Adrenal gland (tissue), 9 donors: ENCODE measurements at regions not wholly inside any gene's neighbourhood (a gene's known extent, or its start where the extent isn't known, plus 50 kb on each side); places are given as distances from the start of the nearest gene placed in this dataset.

Experiments
- DNase-seq, 7 donors: peaks; one replicate each; pipeline ENCODE4 v3.0.0-alpha.2; 2019 to 2020
- H3K27ac ChIP-seq, 5 donors: fragments of 200-600 bp; sonication (generic) in 4 of 5; 1 replicate in 3 of 5; 2 replicates in 2 of 5; pipeline versions ENCODE4 v1.5.1 to v1.8.0; 2016 to 2020; ENCODE audit warnings: mild to moderate bottlenecking in 1 of 5
- H3K27me3 ChIP-seq: fragments of 200-600 bp; 2 replicates; pipeline ENCODE4 v1.8.0; 2021
- H3K36me3 ChIP-seq, 2 donors: fragments of 200-600 bp; replicated peaks in 1 of 2; 1 replicate in 1 of 2; 2 replicates in 1 of 2; pipeline versions ENCODE4 v1.5.1 to v1.8.0; 2018 to 2022
- H3K4me1 ChIP-seq, 2 donors: fragments of 200-600 bp; replicated peaks in 1 of 2; 1 replicate in 1 of 2; 2 replicates in 1 of 2; pipeline versions ENCODE4 v1.5.1 to v1.8.0; 2018 to 2021
- H3K4me3 ChIP-seq, 4 donors: fragments of 200-600 bp; sonication (generic) in 3 of 4; one replicate each; pipeline ENCODE4 v1.5.1; 2016 to 2018
- H3K9me3 ChIP-seq, 3 donors: fragments of 200-600 bp; sonication (generic) in 1 of 3; replicated peaks in 1 of 3; 1 replicate in 2 of 3; 2 replicates in 1 of 3; pipeline versions ENCODE4 v1.5.1 to v1.8.0; 2016 to 2021
- POLR2A ChIP-seq, 2 donors: fragments of 450-650 bp; IDR thresholded peaks; one replicate each; pipeline ENCODE4 v1.6.1; 2017; ENCODE audit warnings: antibody characterized with exemption in 2 of 2, mild to moderate bottlenecking in 2 of 2, moderate library complexity in 1 of 2
- WGBS, 4 donors: extraction: QIAGEN DNeasy Blood & Tissue Kit in 2 of 4; methylation state at CpG; one replicate each; pipeline versions ENCODE4 v1.1.5 to v1.1.7; 2013 to 2017; 5-methylcytosine and 5-hydroxymethylcytosine counted together
- intact Hi-C, 2 donors: fragments of 100-400 bp; cut with DNase I; formaldehyde crosslinking; loops; one replicate each; pipeline versions ENCODE4 v1.14.1 to v1.15.0; 2022 to 2023
- TF ChIP-seq, protein P1 (sequence below), 6 experiments: fragments of 450-650 bp in 4 of 6; fragments of 200-600 bp in 2 of 6; sonication (generic) in 1 of 6; IDR thresholded peaks; 1 replicate in 5 of 6; 2 replicates in 1 of 6; pipeline versions ENCODE4 v1.5.1 to v1.8.0; 2016 to 2021; ENCODE audit warnings: antibody characterized with exemption in 6 of 6, mild to moderate bottlenecking in 2 of 6, moderate library complexity in 1 of 6
- donor health status: healthy with polysubstance abuse.
- donor health status: Bipolar disorder and iron deficiency.
- donor health status: DM: yes; HTN: yes; CAD: no.
- donor health status: DM: no; HTN: no; CAD: no.
- donor health status: DM: no; HTN: no; CAD: no.

DNA sequence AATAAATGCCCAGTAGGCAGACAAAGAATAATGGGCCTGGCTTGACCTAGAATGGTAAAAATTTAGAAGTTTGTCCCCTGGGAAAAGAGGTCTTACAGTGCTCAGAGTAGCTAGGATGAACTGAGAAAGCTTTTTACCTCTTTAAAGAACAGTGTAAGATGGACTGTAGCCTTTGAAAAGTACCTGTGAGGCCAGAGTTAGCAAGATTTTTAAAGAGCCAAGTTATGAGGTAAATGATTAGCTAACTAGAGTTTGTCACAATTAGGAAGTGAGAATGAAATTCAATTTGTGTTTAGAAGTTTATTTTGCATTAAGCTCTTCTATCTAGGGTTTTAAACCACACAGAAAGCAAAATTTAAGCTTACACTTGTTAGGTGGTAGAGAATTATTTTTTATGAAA, 480.9 kb downstream of the ZIC1 start:
- H3K27ac ChIP-seq = no peak overlapping the region
- TF ChIP-seq, protein P1, sequence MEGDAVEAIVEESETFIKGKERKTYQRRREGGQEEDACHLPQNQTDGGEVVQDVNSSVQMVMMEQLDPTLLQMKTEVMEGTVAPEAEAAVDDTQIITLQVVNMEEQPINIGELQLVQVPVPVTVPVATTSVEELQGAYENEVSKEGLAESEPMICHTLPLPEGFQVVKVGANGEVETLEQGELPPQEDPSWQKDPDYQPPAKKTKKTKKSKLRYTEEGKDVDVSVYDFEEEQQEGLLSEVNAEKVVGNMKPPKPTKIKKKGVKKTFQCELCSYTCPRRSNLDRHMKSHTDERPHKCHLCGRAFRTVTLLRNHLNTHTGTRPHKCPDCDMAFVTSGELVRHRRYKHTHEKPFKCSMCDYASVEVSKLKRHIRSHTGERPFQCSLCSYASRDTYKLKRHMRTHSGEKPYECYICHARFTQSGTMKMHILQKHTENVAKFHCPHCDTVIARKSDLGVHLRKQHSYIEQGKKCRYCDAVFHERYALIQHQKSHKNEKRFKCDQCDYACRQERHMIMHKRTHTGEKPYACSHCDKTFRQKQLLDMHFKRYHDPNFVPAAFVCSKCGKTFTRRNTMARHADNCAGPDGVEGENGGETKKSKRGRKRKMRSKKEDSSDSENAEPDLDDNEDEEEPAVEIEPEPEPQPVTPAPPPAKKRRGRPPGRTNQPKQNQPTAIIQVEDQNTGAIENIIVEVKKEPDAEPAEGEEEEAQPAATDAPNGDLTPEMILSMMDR (IDR thresholded peaks at IDR 0.05) = no peak
- H3K9me3 ChIP-seq = no peaks in the 10 kb centered on the region
- H3K4me3 ChIP-seq = no peak overlapping the region
- intact Hi-C loops = no loop called here
- no peak for DNase-seq
- H3K27me3 ChIP-seq = no peaks in the 10 kb centered on the region
- no peaks in the 10 kb centered on the region for H3K36me3 ChIP-seq
- H3K4me1 ChIP-seq = no peaks in the 10 kb centered on the region

DNA sequence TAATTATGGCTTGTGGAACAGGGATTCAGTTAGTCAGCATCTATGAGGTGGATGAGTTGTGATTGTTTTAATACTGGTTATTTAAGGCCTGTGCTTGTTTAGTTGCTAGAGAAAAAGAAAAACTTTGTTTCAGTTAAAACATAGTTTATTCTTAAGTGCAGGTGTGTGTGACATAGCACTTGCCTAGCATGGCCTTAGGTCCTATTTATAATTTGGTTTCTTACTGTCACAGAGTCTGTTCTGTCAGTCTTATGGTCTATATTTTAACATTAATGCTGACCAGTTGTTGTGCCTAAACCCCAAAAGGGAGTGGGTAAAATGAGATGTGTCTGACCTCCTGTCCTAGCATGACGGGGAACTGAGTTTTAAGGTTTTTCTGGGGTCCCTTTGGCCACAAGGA, 486.3 kb downstream of the ZIC1 start:
- no peak for TF ChIP-seq POLR2A (IDR thresholded peaks at IDR 0.05)
- TF ChIP-seq, protein P1 (IDR thresholded peaks at IDR 0.05) = no peak
- intact Hi-C loops = no loop called here
- Histone ChIP-seq H3K4me1 (no peaks in the 10 kb centered on the region), H3K27ac (no peak overlapping the region), H3K9me3 (no peaks in the 10 kb centered on the region), H3K4me3 (no peak overlapping the region), H3K36me3 (no peaks in the 10 kb centered on the region), H3K27me3 (no peaks in the 10 kb centered on the region)
- 51 to 92% (median 67%) methylated on average over 1 of the region's 1 CpG for WGBS, 4 donors
- DNase-seq = no peak

DNA sequence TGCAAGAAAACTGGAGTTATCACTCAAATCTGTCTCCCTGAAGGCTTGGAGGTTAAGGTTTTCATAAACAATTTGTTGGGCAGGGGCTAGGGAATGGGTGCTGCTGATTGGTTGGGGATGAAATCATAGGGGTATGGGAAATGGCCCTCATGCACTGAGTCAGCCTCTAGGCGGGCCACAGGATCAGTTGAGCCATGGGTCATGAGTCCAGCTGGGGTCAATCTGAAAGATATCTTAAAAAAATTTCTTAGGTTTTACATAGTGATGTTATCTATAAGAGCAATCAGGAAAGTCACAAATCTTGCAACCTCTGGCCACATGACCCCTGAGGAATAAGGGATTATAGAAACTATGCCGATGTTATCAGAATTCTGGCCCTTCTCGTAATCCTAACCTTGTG, 491.7 kb downstream of the ZIC1 start:
- Histone ChIP-seq H3K27me3 (no peaks in the 10 kb centered on the region), H3K36me3 (no peaks in the 10 kb centered on the region), H3K27ac (no peak overlapping the region), H3K4me3 (no peak overlapping the region), H3K4me1 (no peaks in the 10 kb centered on the region), H3K9me3 (no peaks in the 10 kb centered on the region)
- DNase-seq = no peak
- TF ChIP-seq POLR2A (IDR thresholded peaks at IDR 0.05) = no peak
- TF ChIP-seq, protein P1 (IDR thresholded peaks at IDR 0.05) = no peak
- 72 to 92% (median 89%) methylated on average over 3 of the region's 3 CpGs for WGBS, 4 donors
- intact Hi-C loops = no loop called here

DNA sequence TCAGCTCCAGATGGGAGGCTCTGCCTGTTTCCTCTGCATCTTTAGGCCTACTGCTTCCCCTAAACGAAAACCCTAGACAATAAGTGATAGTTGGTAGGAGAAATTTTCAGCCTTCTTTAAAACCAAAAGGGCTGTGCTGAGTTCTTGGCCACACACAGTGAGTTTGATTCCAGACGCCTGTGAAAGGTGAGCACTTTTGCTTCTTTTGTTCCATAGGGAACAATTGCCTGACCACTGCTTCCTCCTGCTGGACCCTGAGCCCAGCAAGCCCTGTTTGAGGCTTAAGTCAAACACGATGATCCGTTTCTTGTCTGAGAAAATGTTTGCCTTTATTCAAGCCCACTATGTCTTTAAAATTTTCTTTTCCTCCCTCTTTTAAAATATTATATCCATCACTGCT, 493.9 kb downstream of the ZIC1 start:
- intact Hi-C loops = no loop called here
- H3K27ac ChIP-seq = no peak overlapping the region
- 45 to 55% (median 52%) methylated on average over 4 of the region's 4 CpGs for WGBS, 4 donors
- no peaks in the 10 kb centered on the region for H3K4me1 ChIP-seq
- TF ChIP-seq, protein P1 (IDR thresholded peaks at IDR 0.05) = no peak
- no peak for TF ChIP-seq POLR2A (IDR thresholded peaks at IDR 0.05)
- no peak for DNase-seq
- no peaks in the 10 kb centered on the region for H3K36me3 ChIP-seq
- H3K4me3 ChIP-seq = no peak overlapping the region
- no peaks in the 10 kb centered on the region for H3K27me3 ChIP-seq
- H3K9me3 ChIP-seq = no peaks in the 10 kb centered on the region
